ENCODE measurements at regions not wholly inside any gene's neighbourhood (a gene's known extent, or its start where the extent isn't known, plus 50 kb on each side); places are given as distances from the start of the nearest gene placed in this dataset.

- Histone ChIP-seq H3K4me3 (ENCODE audit: low read length, poor library complexity, severe bottlenecking) (no peak overlapping the region), H3K4me2 (ENCODE audit: low read depth, low read length, poor library complexity, severe bottlenecking) (no peak overlapping the region), H3K4me1 (ENCODE audit: insufficient read depth, low read length, poor library complexity, severe bottlenecking) (no peaks in the 10 kb centered on the region), H3K9me3 (ENCODE audit: insufficient read depth, low read depth, low read length) (no peaks in the 10 kb centered on the region), H4K20me1 (ENCODE audit: insufficient read depth, low read length, poor library complexity, severe bottlenecking) (no peaks in the 10 kb centered on the region), H3K27me3 (ENCODE audit: insufficient read depth, low read length, poor library complexity, severe bottlenecking) (no peaks in the 10 kb centered on the region), H2AFZ (ENCODE audit: low read length) (no peak overlapping the region), H3K36me3 (ENCODE audit: insufficient read depth, low read length) (no peaks in the 10 kb centered on the region), H3K9ac (ENCODE audit: low read depth, low read length, poor library complexity, severe bottlenecking) (no peak overlapping the region), H3K9me2 (replicated peaks; ENCODE audit: low read depth, low read length) (no peaks in the 10 kb centered on the region), H3K79me2 (ENCODE audit: insufficient read depth, low read length) (no peaks in the 10 kb centered on the region), H3F3A (ENCODE audit: low read depth) (no peaks in the 10 kb centered on the region)
- TF ChIP-seq EZH2phosphoT487 (IDR thresholded peaks at IDR 0.05; ENCODE audit: borderline replicate concordance) (no peak), CTCF (conservative IDR thresholded peaks at IDR 0.05; ENCODE audit: low read length) (no peak)
Measured at GRCh38 chr4:32562010-32562409, 1841.8 kb downstream of the PCDH7 start.

GRCh38 chr4:32564626-32565025 is 1844.5 kb downstream of the PCDH7 start:
- no peak overlapping the region for H2AFZ ChIP-seq (ENCODE audit: low read length)
- no peaks in the 10 kb centered on the region for H3K27me3 ChIP-seq (ENCODE audit: insufficient read depth, low read length, poor library complexity, severe bottlenecking)
- TF ChIP-seq CTCF (conservative IDR thresholded peaks at IDR 0.05; ENCODE audit: low read length) (no peak), EZH2phosphoT487 (IDR thresholded peaks at IDR 0.05; ENCODE audit: borderline replicate concordance) (no peak)

GRCh38 chr4:32569861-32570260 is 1849.7 kb downstream of the PCDH7 start:
- H3K9me2 ChIP-seq (replicated peaks; ENCODE audit: low read depth, low read length) = no peaks in the 10 kb centered on the region
- H3K4me2 ChIP-seq (ENCODE audit: low read depth, low read length, poor library complexity, severe bottlenecking) = no peak overlapping the region
- H3K9me3 ChIP-seq (ENCODE audit: insufficient read depth, low read depth, low read length) = no peaks in the 10 kb centered on the region
- H4K20me1 ChIP-seq (ENCODE audit: insufficient read depth, low read length, poor library complexity, severe bottlenecking) = peaks cover 3% of the 10 kb centered on the region
- TF ChIP-seq EZH2phosphoT487 (IDR thresholded peaks at IDR 0.05; ENCODE audit: borderline replicate concordance) = no peak
- TF ChIP-seq CTCF (conservative IDR thresholded peaks at IDR 0.05; ENCODE audit: low read length) = no peak
- H3K27me3 ChIP-seq (ENCODE audit: insufficient read depth, low read length, poor library complexity, severe bottlenecking) = no peaks in the 10 kb centered on the region
- no peaks in the 10 kb centered on the region for H3K4me1 ChIP-seq (ENCODE audit: insufficient read depth, low read length, poor library complexity, severe bottlenecking)
- no peaks in the 10 kb centered on the region for H3F3A ChIP-seq (ENCODE audit: low read depth)
- no peak overlapping the region for H2AFZ ChIP-seq (ENCODE audit: low read length)
- no peak overlapping the region for H3K9ac ChIP-seq (ENCODE audit: low read depth, low read length, poor library complexity, severe bottlenecking)
- no peaks in the 10 kb centered on the region for H3K36me3 ChIP-seq (ENCODE audit: insufficient read depth, low read length)
- no peak overlapping the region for H3K4me3 ChIP-seq (ENCODE audit: low read length, poor library complexity, severe bottlenecking)
- no peaks in the 10 kb centered on the region for H3K79me2 ChIP-seq (ENCODE audit: insufficient read depth, low read length)

More at GRCh38 chr4:32564626-32565025, 1844.5 kb downstream of the PCDH7 start:
- Histone ChIP-seq H4K20me1 (ENCODE audit: insufficient read depth, low read length, poor library complexity, severe bottlenecking) (peaks cover 3% of the 10 kb centered on the region), H3K4me3 (ENCODE audit: low read length, poor library complexity, severe bottlenecking) (no peak overlapping the region), H3K36me3 (ENCODE audit: insufficient read depth, low read length) (no peaks in the 10 kb centered on the region), H3K9me2 (replicated peaks; ENCODE audit: low read depth, low read length) (no peaks in the 10 kb centered on the region), H3K9me3 (ENCODE audit: insufficient read depth, low read depth, low read length) (no peaks in the 10 kb centered on the region), H3K79me2 (ENCODE audit: insufficient read depth, low read length) (no peaks in the 10 kb centered on the region), H3K4me1 (ENCODE audit: insufficient read depth, low read length, poor library complexity, severe bottlenecking) (no peaks in the 10 kb centered on the region), H3K4me2 (ENCODE audit: low read depth, low read length, poor library complexity, severe bottlenecking) (no peak overlapping the region), H3K9ac (ENCODE audit: low read depth, low read length, poor library complexity, severe bottlenecking) (no peak overlapping the region), H3F3A (ENCODE audit: low read depth) (no peaks in the 10 kb centered on the region)

Measured in Loucy (cell line).